HEK293 (cell line): ENCODE measurements at regions not wholly inside any gene's neighbourhood (a gene's known extent, or its start where the extent isn't known, plus 50 kb on each side); places are given as distances from the start of the nearest gene placed in this dataset.

ENCODE experiments used
- MZF1 ChIP-seq: fragments of 450-650 bp; formaldehyde crosslinking; IDR thresholded peaks from 2 replicates; pipeline ENCODE4 v1.5.1; 2017; ENCODE audit warnings: missing biosample characterization, missing genetic modification characterization, borderline replicate concordance
- REPIN1 ChIP-seq: fragments of 450-650 bp; formaldehyde crosslinking; IDR thresholded peaks from 2 replicates; pipeline ENCODE4 v1.5.1; 2017; ENCODE audit warnings: missing biosample characterization, missing genetic modification characterization, low read depth
- ZBTB8A ChIP-seq: fragments of 450-650 bp; formaldehyde crosslinking; IDR thresholded peaks from 2 replicates; pipeline ENCODE4 v1.5.1; 2016; ENCODE audit warnings: missing biosample characterization, missing genetic modification characterization
- ZNF157 ChIP-seq: fragments of 450-650 bp; formaldehyde crosslinking; IDR thresholded peaks from 2 replicates; pipeline ENCODE4 v1.5.1; 2016; ENCODE audit warnings: missing biosample characterization, missing genetic modification characterization
- ZNF174 ChIP-seq: fragments of 450-650 bp; formaldehyde crosslinking; IDR thresholded peaks from 2 replicates; pipeline ENCODE4 v1.5.0; 2017; ENCODE audit warnings: missing biosample characterization, mild to moderate bottlenecking, missing genetic modification characterization
- ZNF24 ChIP-seq: fragments of 450-650 bp; formaldehyde crosslinking; IDR thresholded peaks from 2 replicates; pipeline ENCODE4 v1.5.1; 2016; ENCODE audit warnings: missing biosample characterization, missing genetic modification characterization
- ZNF335 ChIP-seq: fragments of 450-650 bp; formaldehyde crosslinking; conservative IDR thresholded peaks from 2 replicates; pipeline ENCODE4 v1.5.1; 2016; ENCODE audit warnings: missing biosample characterization, missing genetic modification characterization
- ZNF366 ChIP-seq: fragments of 450-650 bp; formaldehyde crosslinking; conservative IDR thresholded peaks from 2 replicates; pipeline ENCODE4 v1.5.1; 2016; ENCODE audit warnings: missing biosample characterization, missing genetic modification characterization
- ZNF561 ChIP-seq: fragments of 450-650 bp; IDR thresholded peaks from 2 replicates; pipeline ENCODE4 v1.5.1; 2018; ENCODE audit warnings: missing biosample characterization, missing genetic modification characterization, borderline replicate concordance
- TF ChIP-seq, protein P1 (sequence below): IDR thresholded peaks from 2 replicates; pipeline ENCODE4 v1.6.1; 2011; ENCODE audit warnings: mild to moderate bottlenecking, low read depth, low read length, borderline replicate concordance
- TF ChIP-seq, protein P2 (sequence below): fragments of 450-650 bp; formaldehyde crosslinking; IDR thresholded peaks from 2 replicates; pipeline ENCODE4 v1.5.1; 2016; ENCODE audit warnings: missing biosample characterization, missing genetic modification characterization
- TF ChIP-seq, protein P3 (sequence below): fragments of 450-650 bp; formaldehyde crosslinking; IDR thresholded peaks from 2 replicates; pipeline ENCODE4 v1.5.1; 2016; ENCODE audit warnings: missing biosample characterization, missing genetic modification characterization
- TF ChIP-seq, protein P4 (sequence below): fragments of 450-650 bp; formaldehyde crosslinking; IDR thresholded peaks from 2 replicates; pipeline ENCODE4 v1.5.1; 2016; ENCODE audit warnings: missing biosample characterization, missing genetic modification characterization

DNA sequence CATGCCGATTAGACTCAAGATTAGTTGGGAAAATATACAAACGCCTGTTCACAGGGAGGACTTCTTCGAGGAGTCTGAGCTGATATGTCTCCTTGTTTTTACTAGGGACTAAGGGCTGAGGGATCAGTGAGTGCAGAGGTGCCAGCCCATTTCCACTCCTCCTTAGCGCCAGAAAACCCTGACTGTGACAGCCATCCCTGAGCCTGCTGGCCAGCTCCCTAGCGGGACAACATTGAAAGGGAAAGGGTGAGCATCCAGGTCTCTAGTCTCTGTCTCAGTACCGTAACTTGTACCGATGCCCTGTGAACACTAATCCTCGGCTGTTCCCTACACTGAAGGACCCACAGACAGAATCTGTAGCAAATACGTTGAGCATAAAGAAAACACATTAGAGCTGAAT lies 243.4 kb downstream of the WNT5A start:
- no peak for TF ChIP-seq ZBTB8A
- TF ChIP-seq ZNF157: no peak
- TF ChIP-seq, protein P1, sequence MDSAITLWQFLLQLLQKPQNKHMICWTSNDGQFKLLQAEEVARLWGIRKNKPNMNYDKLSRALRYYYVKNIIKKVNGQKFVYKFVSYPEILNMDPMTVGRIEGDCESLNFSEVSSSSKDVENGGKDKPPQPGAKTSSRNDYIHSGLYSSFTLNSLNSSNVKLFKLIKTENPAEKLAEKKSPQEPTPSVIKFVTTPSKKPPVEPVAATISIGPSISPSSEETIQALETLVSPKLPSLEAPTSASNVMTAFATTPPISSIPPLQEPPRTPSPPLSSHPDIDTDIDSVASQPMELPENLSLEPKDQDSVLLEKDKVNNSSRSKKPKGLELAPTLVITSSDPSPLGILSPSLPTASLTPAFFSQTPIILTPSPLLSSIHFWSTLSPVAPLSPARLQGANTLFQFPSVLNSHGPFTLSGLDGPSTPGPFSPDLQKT: no peak
- TF ChIP-seq, protein P2, sequence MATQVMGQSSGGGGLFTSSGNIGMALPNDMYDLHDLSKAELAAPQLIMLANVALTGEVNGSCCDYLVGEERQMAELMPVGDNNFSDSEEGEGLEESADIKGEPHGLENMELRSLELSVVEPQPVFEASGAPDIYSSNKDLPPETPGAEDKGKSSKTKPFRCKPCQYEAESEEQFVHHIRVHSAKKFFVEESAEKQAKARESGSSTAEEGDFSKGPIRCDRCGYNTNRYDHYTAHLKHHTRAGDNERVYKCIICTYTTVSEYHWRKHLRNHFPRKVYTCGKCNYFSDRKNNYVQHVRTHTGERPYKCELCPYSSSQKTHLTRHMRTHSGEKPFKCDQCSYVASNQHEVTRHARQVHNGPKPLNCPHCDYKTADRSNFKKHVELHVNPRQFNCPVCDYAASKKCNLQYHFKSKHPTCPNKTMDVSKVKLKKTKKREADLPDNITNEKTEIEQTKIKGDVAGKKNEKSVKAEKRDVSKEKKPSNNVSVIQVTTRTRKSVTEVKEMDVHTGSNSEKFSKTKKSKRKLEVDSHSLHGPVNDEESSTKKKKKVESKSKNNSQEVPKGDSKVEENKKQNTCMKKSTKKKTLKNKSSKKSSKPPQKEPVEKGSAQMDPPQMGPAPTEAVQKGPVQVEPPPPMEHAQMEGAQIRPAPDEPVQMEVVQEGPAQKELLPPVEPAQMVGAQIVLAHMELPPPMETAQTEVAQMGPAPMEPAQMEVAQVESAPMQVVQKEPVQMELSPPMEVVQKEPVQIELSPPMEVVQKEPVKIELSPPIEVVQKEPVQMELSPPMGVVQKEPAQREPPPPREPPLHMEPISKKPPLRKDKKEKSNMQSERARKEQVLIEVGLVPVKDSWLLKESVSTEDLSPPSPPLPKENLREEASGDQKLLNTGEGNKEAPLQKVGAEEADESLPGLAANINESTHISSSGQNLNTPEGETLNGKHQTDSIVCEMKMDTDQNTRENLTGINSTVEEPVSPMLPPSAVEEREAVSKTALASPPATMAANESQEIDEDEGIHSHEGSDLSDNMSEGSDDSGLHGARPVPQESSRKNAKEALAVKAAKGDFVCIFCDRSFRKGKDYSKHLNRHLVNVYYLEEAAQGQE (tag by site-specific recombination): no peak
- TF ChIP-seq, protein P3, sequence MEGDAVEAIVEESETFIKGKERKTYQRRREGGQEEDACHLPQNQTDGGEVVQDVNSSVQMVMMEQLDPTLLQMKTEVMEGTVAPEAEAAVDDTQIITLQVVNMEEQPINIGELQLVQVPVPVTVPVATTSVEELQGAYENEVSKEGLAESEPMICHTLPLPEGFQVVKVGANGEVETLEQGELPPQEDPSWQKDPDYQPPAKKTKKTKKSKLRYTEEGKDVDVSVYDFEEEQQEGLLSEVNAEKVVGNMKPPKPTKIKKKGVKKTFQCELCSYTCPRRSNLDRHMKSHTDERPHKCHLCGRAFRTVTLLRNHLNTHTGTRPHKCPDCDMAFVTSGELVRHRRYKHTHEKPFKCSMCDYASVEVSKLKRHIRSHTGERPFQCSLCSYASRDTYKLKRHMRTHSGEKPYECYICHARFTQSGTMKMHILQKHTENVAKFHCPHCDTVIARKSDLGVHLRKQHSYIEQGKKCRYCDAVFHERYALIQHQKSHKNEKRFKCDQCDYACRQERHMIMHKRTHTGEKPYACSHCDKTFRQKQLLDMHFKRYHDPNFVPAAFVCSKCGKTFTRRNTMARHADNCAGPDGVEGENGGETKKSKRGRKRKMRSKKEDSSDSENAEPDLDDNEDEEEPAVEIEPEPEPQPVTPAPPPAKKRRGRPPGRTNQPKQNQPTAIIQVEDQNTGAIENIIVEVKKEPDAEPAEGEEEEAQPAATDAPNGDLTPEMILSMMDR: no peak
- TF ChIP-seq, protein P4, sequence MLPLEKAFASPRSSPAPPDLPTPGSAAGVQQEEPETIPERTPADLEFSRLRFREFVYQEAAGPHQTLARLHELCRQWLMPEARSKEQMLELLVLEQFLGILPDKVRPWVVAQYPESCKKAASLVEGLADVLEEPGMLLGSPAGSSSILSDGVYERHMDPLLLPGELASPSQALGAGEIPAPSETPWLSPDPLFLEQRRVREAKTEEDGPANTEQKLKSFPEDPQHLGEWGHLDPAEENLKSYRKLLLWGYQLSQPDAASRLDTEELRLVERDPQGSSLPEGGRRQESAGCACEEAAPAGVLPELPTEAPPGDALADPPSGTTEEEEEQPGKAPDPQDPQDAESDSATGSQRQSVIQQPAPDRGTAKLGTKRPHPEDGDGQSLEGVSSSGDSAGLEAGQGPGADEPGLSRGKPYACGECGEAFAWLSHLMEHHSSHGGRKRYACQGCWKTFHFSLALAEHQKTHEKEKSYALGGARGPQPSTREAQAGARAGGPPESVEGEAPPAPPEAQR (tag by site-specific recombination): no peak
- no peak for TF ChIP-seq ZNF335 (tag by site-specific recombination)
- no peak for TF ChIP-seq ZNF24 (tag by site-specific recombination)
- TF ChIP-seq ZNF366 (tag by site-specific recombination): no peak
- no peak for TF ChIP-seq REPIN1 (tag by site-specific recombination)
- TF ChIP-seq MZF1 (tag by site-specific recombination): no peak
- TF ChIP-seq ZNF174 (tag by site-specific recombination): no peak
- no peak for TF ChIP-seq ZNF561 (tag by site-specific recombination)
